Pancreas (tissue), 10 donors: ENCODE measurements at regions not wholly inside any gene's neighbourhood (a gene's known extent, or its start where the extent isn't known, plus 50 kb on each side); places are given as distances from the start of the nearest gene placed in this dataset.
"Not testable (repeated sequence)": the region's sequence is repeated elsewhere in the genome, so short reads cannot be mapped to it uniquely, and the experiment has no call there.

Experiments used
- ATAC-seq, 4 donors: fragments of 200-7000 bp; cut with Tn5 transposase; one replicate each; pipeline versions ENCODE4 v1.8.0 to v1.9.1; 2020; ENCODE audit warnings: mild to moderate bottlenecking in 4 of 4, moderate library complexity in 4 of 4
- DNase-seq, 6 donors: peaks; one replicate each; pipeline ENCODE4 v3.0.0-alpha.2; 2020
- FAIRE-seq: peaks from 2 replicates; lab custom pipeline; 2012; peaks lifted over from hg19 to GRCh38; lab: Jason Lieb, UNC
- H3K27ac ChIP-seq, 4 donors: fragments of 200-600 bp; sonication (generic); 1 replicate in 3 of 4; 2 replicates in 1 of 4; pipeline versions ENCODE4 v1.5.0 to v1.8.0; 2020
- H3K27me3 ChIP-seq, 4 donors: fragments of 200-600 bp; one replicate each; pipeline ENCODE4 v1.8.0; 2021
- H3K36me3 ChIP-seq, 3 donors: fragments of 200-600 bp; sonication (generic) in 1 of 3; one replicate each; pipeline versions ENCODE4 v1.5.0 to v1.8.0; 2020 to 2021
- H3K4me1 ChIP-seq, 3 donors: fragments of 200-600 bp; one replicate each; pipeline ENCODE4 v1.8.0; 2021
- H3K4me3 ChIP-seq, 4 donors: fragments of 200-600 bp; sonication (generic) in 2 of 4; one replicate each; pipeline versions ENCODE4 v1.5.0 to v1.8.0; 2020 to 2021
- H3K9me3 ChIP-seq, 4 donors: fragments of 200-600 bp; one replicate each; pipeline ENCODE4 v1.8.0; 2021
- WGBS, 2 donors: extraction: QIAGEN DNeasy Blood & Tissue Kit; methylation state at CpG; one replicate each; pipeline ENCODE4 v1.1.7; 2013; 5-methylcytosine and 5-hydroxymethylcytosine counted together
- intact Hi-C, 3 donors: fragments of 100-400 bp; cut with DNase I; formaldehyde crosslinking; loops; one replicate each; pipeline versions ENCODE4 v1.11.1 to v1.14.2; 2022
- TF ChIP-seq, protein P1 (sequence below), 4 donors: fragments of 200-600 bp; sonication (generic) in 3 of 4; IDR thresholded peaks; one replicate each; pipeline versions ENCODE4 v1.5.0 to v1.8.0; 2021; ENCODE audit warnings: antibody characterized with exemption in 4 of 4
- donor health status: healthy with polysubstance abuse.
- donor health status: DM: no; HTN: no; CAD: no; lungs with moderate emphysema.
- donor health status: DM: no; HTN: no; CAD: no.
- donor health status: control.
- donor health status: control.
- donor health status: Bipolar disorder and iron deficiency.
- donor health status: DM: yes; HTN: yes; CAD: no.
- donor health status: DM: no; HTN: no; CAD: no.
- donor health status: DM: no; HTN: no; CAD: no.
- donor health status: DM: yes; HTN: yes; CAD: no.

DNA sequence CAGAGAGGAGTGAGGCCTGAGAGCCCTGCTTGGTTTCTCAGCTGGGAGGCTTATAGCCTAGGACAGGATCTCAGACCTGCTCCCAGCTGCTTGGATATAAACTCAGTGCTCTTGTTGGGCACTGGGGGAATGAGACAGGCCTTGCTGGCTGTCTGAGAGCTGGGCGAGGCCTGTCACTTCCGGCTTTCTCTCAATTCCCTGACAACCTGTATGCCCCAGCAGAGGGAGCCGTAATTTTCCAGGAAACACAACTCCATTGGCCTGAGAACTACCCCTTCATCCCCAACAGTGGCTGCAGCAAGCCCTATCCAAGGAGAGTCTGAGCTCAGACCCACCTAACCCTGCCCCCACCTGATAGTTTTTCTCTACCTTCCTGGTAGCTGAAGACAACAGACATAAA is 258.3 kb upstream of the STXBP6 start:
- Histone ChIP-seq H3K36me3 (no peaks in the 10 kb centered on the region), H3K4me3 (no peak overlapping the region), H3K9me3 (no peaks in the 10 kb centered on the region), H3K4me1 (no peaks in the 10 kb centered on the region), H3K27me3 (no peaks in the 10 kb centered on the region), H3K27ac (no peak overlapping the region)
- ATAC-seq, result no peak
- WGBS, 2 donors, result 50 to 62% methylated on average over 3 of the region's 3 CpGs
- no peak for DNase-seq
- TF ChIP-seq, protein P1, sequence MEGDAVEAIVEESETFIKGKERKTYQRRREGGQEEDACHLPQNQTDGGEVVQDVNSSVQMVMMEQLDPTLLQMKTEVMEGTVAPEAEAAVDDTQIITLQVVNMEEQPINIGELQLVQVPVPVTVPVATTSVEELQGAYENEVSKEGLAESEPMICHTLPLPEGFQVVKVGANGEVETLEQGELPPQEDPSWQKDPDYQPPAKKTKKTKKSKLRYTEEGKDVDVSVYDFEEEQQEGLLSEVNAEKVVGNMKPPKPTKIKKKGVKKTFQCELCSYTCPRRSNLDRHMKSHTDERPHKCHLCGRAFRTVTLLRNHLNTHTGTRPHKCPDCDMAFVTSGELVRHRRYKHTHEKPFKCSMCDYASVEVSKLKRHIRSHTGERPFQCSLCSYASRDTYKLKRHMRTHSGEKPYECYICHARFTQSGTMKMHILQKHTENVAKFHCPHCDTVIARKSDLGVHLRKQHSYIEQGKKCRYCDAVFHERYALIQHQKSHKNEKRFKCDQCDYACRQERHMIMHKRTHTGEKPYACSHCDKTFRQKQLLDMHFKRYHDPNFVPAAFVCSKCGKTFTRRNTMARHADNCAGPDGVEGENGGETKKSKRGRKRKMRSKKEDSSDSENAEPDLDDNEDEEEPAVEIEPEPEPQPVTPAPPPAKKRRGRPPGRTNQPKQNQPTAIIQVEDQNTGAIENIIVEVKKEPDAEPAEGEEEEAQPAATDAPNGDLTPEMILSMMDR (IDR thresholded peaks at IDR 0.05), result no peak
- FAIRE-seq, result no peak
- intact Hi-C loops, result no loop called here

DNA sequence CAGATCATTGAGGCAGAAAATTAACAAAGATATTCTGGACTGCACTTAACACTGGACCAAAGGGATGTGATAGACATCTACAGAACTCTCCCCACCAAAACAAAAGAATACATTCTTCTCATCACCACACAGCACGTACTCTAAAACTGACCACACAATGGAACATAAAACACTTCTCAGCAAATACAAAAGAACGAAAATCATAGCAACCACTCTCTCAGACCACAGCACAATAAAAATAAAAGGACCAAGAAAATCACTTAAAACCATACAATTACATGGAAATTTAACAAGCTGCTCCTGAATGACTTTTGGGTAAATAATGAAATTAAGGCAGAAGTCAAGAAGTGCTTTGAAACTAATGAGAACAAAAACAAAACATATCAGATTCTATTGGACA is 254.0 kb upstream of the STXBP6 start:
- no peak for ATAC-seq
- intact Hi-C loops, result no loop called here
- FAIRE-seq, result no peak

DNA sequence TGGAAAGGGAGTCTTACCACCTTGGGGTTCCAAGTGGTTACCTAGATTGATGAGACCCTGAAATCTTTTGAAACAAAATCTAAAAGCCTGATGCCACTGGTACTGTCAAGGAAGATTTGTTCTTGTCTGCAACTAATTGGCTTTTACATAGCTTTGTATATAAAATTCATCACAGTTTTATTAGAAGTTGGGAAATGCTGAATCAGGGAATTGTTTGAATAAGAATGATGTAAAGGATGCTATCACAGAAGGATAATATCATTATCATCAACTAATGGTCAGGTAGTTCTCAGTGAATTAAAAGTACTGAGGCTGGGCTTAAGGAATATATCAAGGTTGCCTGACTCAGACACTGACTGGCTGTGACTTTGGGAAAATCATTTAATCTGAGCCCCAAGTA is 248.3 kb upstream of the STXBP6 start:
- no peak for ATAC-seq
- Histone ChIP-seq H3K36me3 (no peaks in the 10 kb centered on the region), H3K27ac (no peak overlapping the region), H3K27me3 (no peaks in the 10 kb centered on the region), H3K4me3 (no peak overlapping the region), H3K9me3 (no peaks in the 10 kb centered on the region), H3K4me1 (no peaks in the 10 kb centered on the region)
- intact Hi-C loops, result no loop called here
- TF ChIP-seq, protein P1 (IDR thresholded peaks at IDR 0.05), result no peak
- FAIRE-seq, result no peak
- no peak for DNase-seq

More for the DNA sequence above, 254.0 kb upstream of the STXBP6 start:
- no peak for DNase-seq
- WGBS, 2 donors, result 42 to 45% methylated on average over 2 of the region's 2 CpGs
- H3K27me3 ChIP-seq, result no peaks in the 10 kb centered on the region
- no peaks in the 10 kb centered on the region for H3K4me1 ChIP-seq
- no peaks in the 10 kb centered on the region for H3K36me3 ChIP-seq
- no peak overlapping the region for H3K4me3 ChIP-seq
- no peak overlapping the region for H3K27ac ChIP-seq
- TF ChIP-seq, protein P1 (IDR thresholded peaks at IDR 0.05), result no peak
- H3K9me3 ChIP-seq, result no peaks in the 10 kb centered on the region

DNA sequence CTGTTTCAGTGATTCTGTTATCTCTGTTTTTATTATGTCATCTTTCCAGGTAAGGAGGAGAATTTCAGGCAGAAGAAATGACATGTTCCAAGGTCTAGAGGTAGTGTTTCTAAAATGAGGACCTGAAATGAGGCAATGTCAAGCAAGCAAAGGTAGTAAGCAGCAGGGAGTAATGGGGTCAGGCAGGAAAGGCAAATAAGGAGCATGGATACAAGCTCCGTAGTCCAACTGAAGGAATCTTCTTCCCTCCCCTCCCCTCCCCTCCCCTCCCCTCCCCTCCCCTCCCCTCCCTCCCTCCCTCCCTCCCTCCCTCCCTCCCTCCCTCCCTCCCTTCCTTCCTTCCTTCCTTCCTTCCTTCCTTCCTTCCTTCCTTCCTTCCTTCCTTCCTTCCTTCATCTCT is 240.2 kb upstream of the STXBP6 start:
- FAIRE-seq, intact Hi-C loops, ATAC-seq, H3K4me3 ChIP-seq, H3K9me3 ChIP-seq, H3K4me1 ChIP-seq, H3K27ac ChIP-seq, H3K36me3 ChIP-seq, DNase-seq, H3K27me3 ChIP-seq: not testable (repeated sequence)
- 25 to 57% methylated on average over 1 of the region's 1 CpG for WGBS, 2 donors

DNA sequence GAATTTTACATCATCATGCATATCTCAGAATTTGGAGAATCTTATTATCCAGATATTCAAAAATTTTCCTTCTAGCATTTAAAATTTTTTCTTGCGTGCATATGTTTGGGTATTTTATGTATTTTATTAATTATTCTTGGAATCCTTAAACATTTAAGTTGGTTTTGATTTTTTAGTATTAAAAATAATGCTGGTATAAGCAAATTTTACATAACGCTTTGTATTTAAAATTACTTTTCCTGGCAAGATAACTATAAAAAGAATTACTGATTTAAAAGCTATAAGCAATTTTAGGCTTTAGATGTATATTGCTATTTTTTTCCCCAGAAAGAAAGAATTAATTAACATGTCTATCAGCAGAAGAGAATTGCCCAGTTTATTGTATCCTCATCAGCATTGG is 224.6 kb upstream of the STXBP6 start:
- DNase-seq (no peak), ATAC-seq (no peak), FAIRE-seq (no peak)
- H3K27ac ChIP-seq, result no peak overlapping the region
- H3K4me1 ChIP-seq, result no peaks in the 10 kb centered on the region
- intact Hi-C loops, result no loop called here
- TF ChIP-seq, protein P1 (IDR thresholded peaks at IDR 0.05), result no peak
- no peaks in the 10 kb centered on the region for H3K9me3 ChIP-seq
- H3K27me3 ChIP-seq, result no peaks in the 10 kb centered on the region
- 63 to 80% methylated on average over 2 of the region's 2 CpGs for WGBS, 2 donors
- H3K36me3 ChIP-seq, result no peaks in the 10 kb centered on the region
- no peak overlapping the region for H3K4me3 ChIP-seq

DNA sequence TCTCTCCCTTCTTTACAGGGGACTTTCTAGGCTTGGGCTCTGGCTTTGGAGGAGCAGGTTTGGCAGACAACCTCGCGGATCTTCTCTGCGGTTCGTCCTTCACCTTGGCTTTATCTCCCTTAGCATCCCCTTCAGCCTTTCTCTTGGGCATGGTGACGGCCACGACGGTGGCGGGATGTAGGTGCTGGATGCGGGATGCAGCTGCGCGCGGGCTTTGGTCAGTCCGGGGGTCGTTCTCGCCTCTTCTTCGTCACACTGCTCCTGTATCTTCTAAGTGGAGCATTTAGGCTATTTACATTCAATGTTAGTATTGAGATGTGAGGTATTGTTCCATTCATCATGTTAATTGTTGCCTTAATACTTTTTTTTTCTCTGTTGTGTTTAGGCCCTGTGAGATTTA is 217.2 kb upstream of the STXBP6 start:
- DNase-seq, result no peak

More for the DNA sequence above, 217.2 kb upstream of the STXBP6 start:
- H3K4me3 ChIP-seq, result no peak overlapping the region
- no peaks in the 10 kb centered on the region for H3K27me3 ChIP-seq
- no peaks in the 10 kb centered on the region for H3K9me3 ChIP-seq
- intact Hi-C loops, result no loop called here
- 70 to 83% methylated on average over 16 of the region's 16 CpGs for WGBS, 2 donors
- FAIRE-seq, result no peak
- H3K36me3 ChIP-seq, result no peaks in the 10 kb centered on the region
- TF ChIP-seq, protein P1 (IDR thresholded peaks at IDR 0.05), result no peak
- no peaks in the 10 kb centered on the region for H3K4me1 ChIP-seq
- no peak for ATAC-seq
- H3K27ac ChIP-seq, result no peak overlapping the region
